H1 (cell line): ENCODE measurements at regions not wholly inside any gene's neighbourhood (a gene's known extent, or its start where the extent isn't known, plus 50 kb on each side); places are given as distances from the start of the nearest gene placed in this dataset.

Experiments
- CTCF ChIA-PET: fragments of 300-600 bp; sonication (Branson Sonifier 250); formaldehyde crosslinking; loops from one replicate; lab custom pipeline; 2021; ENCODE audit not compliant: partially characterized antibody; lab: Charles Lee
- POLR2A ChIA-PET: fragments of 300-600 bp; sonication (Branson Sonifier 250); formaldehyde crosslinking; loops from one replicate; lab custom pipeline; 2021; ENCODE audit warnings: inconsistent platforms; ENCODE audit not compliant: partially characterized antibody; lab: Charles Lee
- DNase-seq, 2 experiments: peaks; one replicate each; pipeline versions ENCODE4 v3.0.0 to v3.0.0-alpha.2; 2010 to 2022; ENCODE audit warnings: low spot score in 2 of 2, low read depth in 1 of 2, mixed read lengths in 1 of 2
- FAIRE-seq: peaks from 2 replicates; lab custom pipeline; 2011; peaks lifted over from hg19 to GRCh38; lab: Jason Lieb, UNC
- H2AFZ ChIP-seq: 2 replicates; pipeline ENCODE4 v1.8.1; 2012; ENCODE audit warnings: low read length, inconsistent platforms
- H2AK5ac ChIP-seq: 2 replicates; pipeline ENCODE4 v1.6.1; 2013; ENCODE audit warnings: low read depth, low read length
- H2BK120ac ChIP-seq: replicated peaks from 2 replicates; pipeline ENCODE3; 2013; ENCODE audit warnings: low read depth, low read length, inconsistent platforms
- H2BK12ac ChIP-seq: 2 replicates; pipeline ENCODE4 v1.6.1; 2013; ENCODE audit warnings: low read depth, low read length
- H2BK15ac ChIP-seq: 2 replicates; pipeline ENCODE4 v1.6.1; 2013; ENCODE audit warnings: low read length
- H2BK20ac ChIP-seq: 2 replicates; pipeline ENCODE4 v1.6.1; 2013; ENCODE audit warnings: low read length
- H2BK5ac ChIP-seq: 2 replicates; pipeline ENCODE4 v1.6.1; 2013; ENCODE audit warnings: low read depth, low read length
- H3K14ac ChIP-seq: 2 replicates; pipeline ENCODE4 v1.6.1; 2013; ENCODE audit warnings: inconsistent platforms; ENCODE audit not compliant: insufficient read length
- H3K18ac ChIP-seq: 2 replicates; pipeline ENCODE4 v1.6.1; 2013; ENCODE audit warnings: low read length; ENCODE audit errors: extremely low read depth
- H3K23ac ChIP-seq: 2 replicates; pipeline ENCODE4 v1.6.1; 2013; ENCODE audit warnings: inconsistent platforms; ENCODE audit not compliant: insufficient read length
- H3K23me2 ChIP-seq: 2 replicates; pipeline ENCODE4 v1.6.1; 2013; ENCODE audit warnings: low read depth, low read length
- H3K27ac ChIP-seq: 2 replicates; pipeline ENCODE4 v1.6.1; 2011; ENCODE audit warnings: low read depth, low read length, inconsistent platforms
- H3K27me3 ChIP-seq, 4 experiments: replicated peaks in 1 of 4; 1 replicate in 1 of 4; 2 replicates in 3 of 4; pipeline versions ENCODE4 v1.6.1 to v1.8.1; 2011 to 2013; ENCODE audit warnings: low read length in 3 of 4, mild to moderate bottlenecking in 3 of 4, inconsistent platforms in 2 of 4, mixed read lengths in 2 of 4, moderate library complexity in 1 of 4; ENCODE audit not compliant: control insufficient read depth in 3 of 4, insufficient read depth in 3 of 4; ENCODE audit errors: extremely low read depth in 1 of 4
- H3K36me3 ChIP-seq, 4 experiments: 2 replicates each; pipeline versions ENCODE4 v1.6.1 to v1.8.1; 2011 to 2013; ENCODE audit warnings: mild to moderate bottlenecking in 4 of 4, low read length in 3 of 4, moderate library complexity in 2 of 4, control low read depth in 1 of 4, inconsistent platforms in 1 of 4; ENCODE audit not compliant: insufficient read depth in 4 of 4, control insufficient read depth in 2 of 4
- H3K4ac ChIP-seq: replicated peaks from 2 replicates; pipeline ENCODE3; 2013; ENCODE audit warnings: low read length, low read depth, mixed read lengths, inconsistent platforms; ENCODE audit not compliant: insufficient read length
- H3K4me1 ChIP-seq, 4 experiments: replicated peaks in 1 of 4; 1 replicate in 1 of 4; 2 replicates in 3 of 4; pipeline versions ENCODE4 v1.6.1 to v1.8.1; 2011 to 2013; ENCODE audit warnings: low read length in 3 of 4, inconsistent platforms in 2 of 4, mixed read lengths in 1 of 4; ENCODE audit not compliant: insufficient read depth in 4 of 4, control insufficient read depth in 3 of 4
- H3K4me2 ChIP-seq, 2 experiments: 2 replicates each; pipeline versions ENCODE4 v1.6.1 to v1.8.1; 2011 to 2013; ENCODE audit warnings: low read depth in 2 of 2, low read length in 2 of 2, control low read depth in 1 of 2, inconsistent platforms in 1 of 2, mild to moderate bottlenecking in 1 of 2; ENCODE audit not compliant: insufficient read depth in 1 of 2
- H3K4me3 ChIP-seq, 4 experiments: fragments of 200-600, 300-600 bp in 1 of 4; sonication (generic), shearing (Covaris generic), sonication (Bioruptor Twin) in 1 of 4; 2 replicates each; pipeline versions ENCODE4 v1.5.1 to v1.8.1; 2011 to 2016; ENCODE audit warnings: low read length in 4 of 4, low read depth in 3 of 4, control low read depth in 2 of 4, inconsistent platforms in 2 of 4, mild to moderate bottlenecking in 2 of 4, mixed read lengths in 1 of 4, moderate library complexity in 1 of 4; ENCODE audit not compliant: insufficient read depth in 2 of 4; ENCODE audit errors: extremely low read depth in 1 of 4
- H3K56ac ChIP-seq: replicated peaks from 2 replicates; pipeline ENCODE3; 2013; ENCODE audit warnings: low read depth, mild to moderate bottlenecking, mixed read lengths, low read length, inconsistent platforms; ENCODE audit not compliant: insufficient read length
- H3K79me1 ChIP-seq: 2 replicates; pipeline ENCODE4 v1.6.1; 2013; ENCODE audit warnings: low read depth, low read length, control low read depth
- H3K79me2 ChIP-seq, 2 experiments: 2 replicates each; pipeline versions ENCODE4 v1.6.1 to v1.8.1; 2012 to 2013; ENCODE audit warnings: low read length in 2 of 2, mild to moderate bottlenecking in 2 of 2, inconsistent platforms in 1 of 2; ENCODE audit not compliant: insufficient read depth in 2 of 2, control insufficient read depth in 1 of 2
- H3K9ac ChIP-seq, 4 experiments: replicated peaks in 1 of 4; 1 replicate in 1 of 4; 2 replicates in 3 of 4; pipeline versions ENCODE4 v1.6.1 to v1.8.1; 2011 to 2013; ENCODE audit warnings: low read depth in 3 of 4, low read length in 3 of 4, control low read depth in 2 of 4, mild to moderate bottlenecking in 2 of 4, moderate library complexity in 2 of 4, inconsistent platforms in 1 of 4; ENCODE audit errors: extremely low read depth in 1 of 4
- H3K9me3 ChIP-seq, 2 experiments: 2 replicates each; pipeline versions ENCODE4 v1.6.1 to v1.8.1; 2012 to 2013; ENCODE audit warnings: mild to moderate bottlenecking in 2 of 2, moderate library complexity in 2 of 2, control low read depth in 1 of 2, inconsistent platforms in 1 of 2, low read depth in 1 of 2, low read length in 1 of 2, mixed read lengths in 1 of 2; ENCODE audit not compliant: insufficient read depth in 2 of 2
- H4K20me1 ChIP-seq, 2 experiments: replicated peaks in 1 of 2; 2 replicates each; pipeline versions ENCODE3 to v1.8.1; 2011 to 2013; ENCODE audit warnings: inconsistent platforms in 2 of 2, low read length in 2 of 2, mild to moderate bottlenecking in 1 of 2; ENCODE audit not compliant: insufficient read depth in 2 of 2, control insufficient read depth in 1 of 2
- H4K5ac ChIP-seq: 2 replicates; pipeline ENCODE4 v1.6.1; 2013; ENCODE audit warnings: low read length, low read depth, mixed read lengths, inconsistent platforms; ENCODE audit not compliant: insufficient read length
- H4K8ac ChIP-seq: 2 replicates; pipeline ENCODE4 v1.8.0; 2013; ENCODE audit warnings: mild to moderate bottlenecking, moderate library complexity, low read length, inconsistent platforms; ENCODE audit not compliant: insufficient read depth; ENCODE audit errors: extremely low read depth
- H4K91ac ChIP-seq: replicated peaks from 2 replicates; pipeline ENCODE3; 2013; ENCODE audit warnings: low read length, mixed read lengths, inconsistent platforms; ENCODE audit not compliant: insufficient read length
- GABPA ChIP-seq: IDR thresholded peaks from 2 replicates; pipeline ENCODE4 v1.6.1; 2011; ENCODE audit warnings: mild to moderate bottlenecking, low read length, moderate library complexity, borderline replicate concordance; ENCODE audit not compliant: insufficient read depth
- WGBS, 2 experiments: shearing (Covaris generic) in 1 of 2; methylation state at CpG; one replicate each; pipeline versions ENCODE4 v1.1.6 to v1.1.7; 2013 to 2015; ENCODE audit warnings: low lambda C conversion rate in 2 of 2, mixed read lengths in 2 of 2, inconsistent platforms in 1 of 2, low coverage in 1 of 2, missing lambda C conversion rate in 1 of 2; ENCODE audit not compliant: insufficient replicate concordance in 2 of 2, insufficient coverage in 1 of 2, insufficient read length in 1 of 2; ENCODE audit errors: extremely low coverage in 1 of 2, missing lambda C conversion rate in 1 of 2; 5-methylcytosine and 5-hydroxymethylcytosine counted together

- no peak overlapping the region for H2BK12ac ChIP-seq
- no peaks in the 10 kb centered on the region for H3K36me3 ChIP-seq
- H3K56ac ChIP-seq = no peak overlapping the region
- no peaks in the 10 kb centered on the region for H3K9me3 ChIP-seq
- H2AK5ac ChIP-seq = no peak overlapping the region
- H4K20me1 ChIP-seq = no peaks in the 10 kb centered on the region
- H4K8ac ChIP-seq = no peak overlapping the region
- no peak overlapping the region for H2AFZ ChIP-seq
- H3K23ac ChIP-seq = no peak overlapping the region
- no peak overlapping the region for H3K18ac ChIP-seq
- no peak overlapping the region for H3K4ac ChIP-seq
- no peak overlapping the region for H2BK5ac ChIP-seq
- no peak overlapping the region for H2BK15ac ChIP-seq
- no peaks in the 10 kb centered on the region for H3K79me1 ChIP-seq
- H3K9ac ChIP-seq = no peak overlapping the region
- H4K5ac ChIP-seq = no peak overlapping the region
- no peak overlapping the region for H3K14ac ChIP-seq
- H3K27me3 ChIP-seq = no peaks in the 10 kb centered on the region
- H3K79me2 ChIP-seq = no peaks in the 10 kb centered on the region
- H3K4me2 ChIP-seq = no peak overlapping the region
- H2BK20ac ChIP-seq = no peak overlapping the region
- ChIA-PET CTCF (interaction anchor here (0.7 to 2.0 kb wide), 2 partner anchors 24 to 76 kb away, joined by 6 read pairs; no protein-coding TSS in a partner anchor), POLR2A (no interaction called here)
- H3K4me1 ChIP-seq = peaks cover 3 to 12% (median 8%) of the 10 kb centered on the region in 4 experiments; a peak in 5 of 7 replicates
- no peak overlapping the region for H2BK120ac ChIP-seq
- DNase-seq (no peak), FAIRE-seq (no peak)
- no peak overlapping the region for H3K4me3 ChIP-seq
- no peaks in the 10 kb centered on the region for H3K23me2 ChIP-seq
- H4K91ac ChIP-seq = no peak overlapping the region
- WGBS, 2 experiments = 78% methylated on average over 5 of the region's 5 CpGs; no CpG with 5 or more reads in 1 of the 2 experiments
- H3K27ac ChIP-seq = no peak overlapping the region
- TF ChIP-seq GABPA = no peak
Observed at GRCh38 chr2:217626926-217627325, 375.9 kb downstream of the TNS1 start.
